Tibial nerve (tissue), 4 donors: ENCODE measurements at regions not wholly inside any gene's neighbourhood (a gene's known extent, or its start where the extent isn't known, plus 50 kb on each side); places are given as distances from the start of the nearest gene placed in this dataset.

Experiments used
- DNase-seq, 2 donors: peaks; one replicate each; pipeline ENCODE4 v3.0.0-alpha.2; 2019; ENCODE audit warnings: low spot score in 2 of 2
- H3K27ac ChIP-seq, 4 donors: fragments of 200-600 bp; sonication (generic) in 3 of 4; one replicate each; pipeline ENCODE4 v1.5.1; 2017 to 2019; ENCODE audit warnings: mild to moderate bottlenecking in 1 of 4
- H3K27me3 ChIP-seq, 2 donors: fragments of 200-600 bp; sonication (generic) in 1 of 2; one replicate each; pipeline versions ENCODE4 v1.5.1 to v1.6.0; 2017 to 2019
- H3K36me3 ChIP-seq, 3 donors: fragments of 200-600 bp; sonication (generic); one replicate each; pipeline ENCODE4 v1.5.1; 2018 to 2019
- H3K4me1 ChIP-seq, 4 donors: fragments of 200-600 bp; sonication (generic) in 3 of 4; one replicate each; pipeline ENCODE4 v1.5.1; 2017 to 2019
- H3K4me3 ChIP-seq, 4 donors: fragments of 200-600 bp; sonication (generic) in 3 of 4; one replicate each; pipeline ENCODE4 v1.5.1; 2017 to 2019; ENCODE audit warnings: mild to moderate bottlenecking in 1 of 4, moderate library complexity in 1 of 4
- H3K9me3 ChIP-seq, 4 donors: fragments of 200-600 bp; sonication (generic) in 3 of 4; one replicate each; pipeline ENCODE4 v1.5.1; 2017 to 2019
- CTCF ChIP-seq, 5 experiments: fragments of 200-600 bp in 3 of 5; fragments of 450-650 bp in 2 of 5; sonication (generic) in 3 of 5; IDR thresholded peaks; one replicate each; pipeline ENCODE4 v1.5.1; 2016 to 2019; ENCODE audit warnings: antibody characterized with exemption in 5 of 5, mild to moderate bottlenecking in 3 of 5, moderate library complexity in 2 of 5
- EP300 ChIP-seq, 2 donors: sonication (generic); formaldehyde crosslinking; IDR thresholded peaks; one replicate each; pipeline ENCODE4 v1.6.1; 2017; ENCODE audit warnings: antibody characterized with exemption in 2 of 2, mild to moderate bottlenecking in 1 of 2
- POLR2A ChIP-seq, 2 donors: fragments of 450-650 bp; IDR thresholded peaks; one replicate each; pipeline ENCODE4 v1.6.1; 2017; ENCODE audit warnings: antibody characterized with exemption in 2 of 2, mild to moderate bottlenecking in 2 of 2, moderate library complexity in 2 of 2
- WGBS, 2 donors: methylation state at CpG; one replicate each; pipeline ENCODE4 v1.1.5; 2018; 5-methylcytosine and 5-hydroxymethylcytosine counted together

- Histone ChIP-seq H3K9me3 (no peaks in the 10 kb centered on the region), H3K27me3 (no peaks in the 10 kb centered on the region), H3K4me1 (no peaks in the 10 kb centered on the region), H3K36me3 (no peaks in the 10 kb centered on the region), H3K27ac (no peak overlapping the region), H3K4me3 (no peak overlapping the region)
- DNase-seq, result no peak
- TF ChIP-seq POLR2A (IDR thresholded peaks at IDR 0.05), result no peak
- TF ChIP-seq CTCF (IDR thresholded peaks at IDR 0.05), result no peak
- no peak for TF ChIP-seq EP300 (IDR thresholded peaks at IDR 0.05)
- WGBS, 2 donors, result 63 to 71% methylated on average over 2 of the region's 2 CpGs
Measured at GRCh38 chr16:51932317-51932716, 614.6 kb downstream of the TOX3 start.

GRCh38 chr16:51931653-51932052, 615.3 kb downstream of the TOX3 start:
- no peaks in the 10 kb centered on the region for H3K4me1 ChIP-seq
- no peaks in the 10 kb centered on the region for H3K9me3 ChIP-seq

GRCh38 chr16:51924744-51925143, 622.2 kb downstream of the TOX3 start:
- Histone ChIP-seq H3K4me1 (no peaks in the 10 kb centered on the region), H3K27ac (no peak overlapping the region), H3K36me3 (no peaks in the 10 kb centered on the region), H3K4me3 (no peak overlapping the region), H3K27me3 (no peaks in the 10 kb centered on the region), H3K9me3 (no peaks in the 10 kb centered on the region)
- WGBS, 2 donors, result 89 to 100% methylated on average over 1 of the region's 1 CpG
- TF ChIP-seq CTCF (IDR thresholded peaks at IDR 0.05) (no peak), EP300 (IDR thresholded peaks at IDR 0.05) (no peak), POLR2A (IDR thresholded peaks at IDR 0.05) (no peak)
- no peak for DNase-seq

More at GRCh38 chr16:51931653-51932052, 615.3 kb downstream of the TOX3 start:
- Histone ChIP-seq H3K36me3 (no peaks in the 10 kb centered on the region), H3K27ac (no peak overlapping the region), H3K4me3 (no peak overlapping the region), H3K27me3 (no peaks in the 10 kb centered on the region)
- 57 to 67% methylated on average over 5 of the region's 5 CpGs for WGBS, 2 donors
- DNase-seq, result no peak
- TF ChIP-seq POLR2A (IDR thresholded peaks at IDR 0.05), result no peak
- TF ChIP-seq CTCF (IDR thresholded peaks at IDR 0.05), result no peak
- no peak for TF ChIP-seq EP300 (IDR thresholded peaks at IDR 0.05)

GRCh38 chr16:51922476-51922875, 624.5 kb downstream of the TOX3 start:
- Histone ChIP-seq H3K27me3 (no peaks in the 10 kb centered on the region), H3K36me3 (no peaks in the 10 kb centered on the region), H3K27ac (no peak overlapping the region), H3K4me1 (no peaks in the 10 kb centered on the region), H3K4me3 (no peak overlapping the region), H3K9me3 (no peaks in the 10 kb centered on the region)
- TF ChIP-seq CTCF (IDR thresholded peaks at IDR 0.05), result no peak
- TF ChIP-seq EP300 (IDR thresholded peaks at IDR 0.05), result no peak
- TF ChIP-seq POLR2A (IDR thresholded peaks at IDR 0.05), result no peak
- 82 to 88% methylated on average over 3 of the region's 3 CpGs for WGBS, 2 donors
- no peak for DNase-seq

GRCh38 chr16:51919736-51920135, 627.2 kb downstream of the TOX3 start:
- H3K27ac ChIP-seq, result no peak overlapping the region
- H3K9me3 ChIP-seq, result no peaks in the 10 kb centered on the region
- WGBS, 2 donors, result 81 to 85% methylated on average over 4 of the region's 4 CpGs
- no peaks in the 10 kb centered on the region for H3K27me3 ChIP-seq
- no peak for TF ChIP-seq CTCF (IDR thresholded peaks at IDR 0.05)
- TF ChIP-seq EP300 (IDR thresholded peaks at IDR 0.05), result no peak
- no peak for TF ChIP-seq POLR2A (IDR thresholded peaks at IDR 0.05)
- no peaks in the 10 kb centered on the region for H3K4me1 ChIP-seq
- no peak for DNase-seq
- no peaks in the 10 kb centered on the region for H3K36me3 ChIP-seq
- no peak overlapping the region for H3K4me3 ChIP-seq
